ENCODE measurements at regions not wholly inside any gene's neighbourhood (a gene's known extent, or its start where the extent isn't known, plus 50 kb on each side); places are given as distances from the start of the nearest gene placed in this dataset.
A peak's percentile ranks its signal among the peaks of the same experiment; 100 is the strongest.

DNA sequence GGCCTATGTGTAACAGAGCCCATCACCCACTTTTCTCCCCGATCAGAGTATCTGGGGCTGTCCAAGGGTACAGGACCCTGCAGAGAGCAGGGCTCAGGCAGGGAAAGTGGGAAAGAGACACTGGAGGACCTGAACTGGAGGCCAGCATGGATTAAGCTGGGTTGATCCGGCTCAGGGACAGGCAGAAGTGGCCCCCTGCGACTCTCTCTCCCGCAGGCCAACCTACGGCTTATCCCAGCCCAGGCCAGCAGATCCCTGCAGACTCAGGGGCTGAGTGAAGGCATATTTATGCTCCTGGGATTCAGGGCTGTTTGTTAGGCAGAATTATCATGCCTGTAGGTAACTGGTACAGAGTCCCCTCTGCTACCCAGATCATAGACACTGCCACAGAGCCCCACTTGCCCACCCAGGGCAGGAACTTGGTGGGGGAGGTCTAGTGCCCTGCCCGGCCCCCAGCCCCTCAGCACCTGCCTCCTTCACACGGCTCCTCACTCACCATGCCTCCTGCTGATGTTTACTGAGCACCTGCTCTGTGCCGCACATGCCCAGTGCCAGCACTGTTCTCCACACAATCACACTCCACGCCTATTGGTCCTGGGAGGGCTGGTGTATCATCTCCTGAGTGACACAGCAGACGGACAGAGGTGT is 87.3 kb downstream of the ADRA2C start:
- peak in 1 of 3 donors; percentile 29 for DNase-seq
- intact Hi-C loops (cut with DNase I): no loop called here

DNA sequence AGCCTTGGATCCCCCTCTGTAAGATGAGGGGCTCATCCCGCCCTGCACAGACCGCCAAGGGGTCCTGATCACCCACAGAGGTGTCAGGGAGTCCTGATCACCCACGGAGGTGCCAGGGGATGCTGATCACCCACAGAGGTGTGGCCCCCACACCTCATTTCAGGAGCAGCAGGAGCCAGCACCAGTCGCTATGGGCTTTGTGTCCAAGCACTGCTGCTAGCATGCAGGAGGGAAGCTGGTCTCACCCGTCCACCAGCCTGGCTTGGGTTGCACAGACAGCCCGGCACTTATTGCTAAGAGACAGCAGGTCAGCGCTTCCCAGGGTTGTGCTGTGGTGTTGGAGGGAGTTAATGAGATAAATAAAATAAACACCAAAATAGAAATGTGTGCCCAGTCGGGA is 88.5 kb downstream of the ADRA2C start:
- no peaks in the 10 kb centered on the region for H3K9me3 ChIP-seq
- no peaks in the 10 kb centered on the region for H3K36me3 ChIP-seq
- H3K27ac ChIP-seq: no peak overlapping the region
- H3K27me3 ChIP-seq: no peaks in the 10 kb centered on the region
- intact Hi-C loops (cut with DNase I): no loop called here
- WGBS (ENCODE audit: insufficient coverage, low coverage, low lambda C conversion rate, missing lambda C conversion rate): 24% methylated on average over 3 of the region's 8 CpGs
- H3K4me1 ChIP-seq: no peaks in the 10 kb centered on the region
- DNase-seq (peak in 1 of 3 donors; percentile 40), ATAC-seq (no peak)
- H3K4me3 ChIP-seq: no peak overlapping the region
- TF ChIP-seq POLR2A (IDR thresholded peaks at IDR 0.05): no peak
- TF ChIP-seq, protein P1, sequence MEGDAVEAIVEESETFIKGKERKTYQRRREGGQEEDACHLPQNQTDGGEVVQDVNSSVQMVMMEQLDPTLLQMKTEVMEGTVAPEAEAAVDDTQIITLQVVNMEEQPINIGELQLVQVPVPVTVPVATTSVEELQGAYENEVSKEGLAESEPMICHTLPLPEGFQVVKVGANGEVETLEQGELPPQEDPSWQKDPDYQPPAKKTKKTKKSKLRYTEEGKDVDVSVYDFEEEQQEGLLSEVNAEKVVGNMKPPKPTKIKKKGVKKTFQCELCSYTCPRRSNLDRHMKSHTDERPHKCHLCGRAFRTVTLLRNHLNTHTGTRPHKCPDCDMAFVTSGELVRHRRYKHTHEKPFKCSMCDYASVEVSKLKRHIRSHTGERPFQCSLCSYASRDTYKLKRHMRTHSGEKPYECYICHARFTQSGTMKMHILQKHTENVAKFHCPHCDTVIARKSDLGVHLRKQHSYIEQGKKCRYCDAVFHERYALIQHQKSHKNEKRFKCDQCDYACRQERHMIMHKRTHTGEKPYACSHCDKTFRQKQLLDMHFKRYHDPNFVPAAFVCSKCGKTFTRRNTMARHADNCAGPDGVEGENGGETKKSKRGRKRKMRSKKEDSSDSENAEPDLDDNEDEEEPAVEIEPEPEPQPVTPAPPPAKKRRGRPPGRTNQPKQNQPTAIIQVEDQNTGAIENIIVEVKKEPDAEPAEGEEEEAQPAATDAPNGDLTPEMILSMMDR (IDR thresholded peaks at IDR 0.05): no peak

More for the DNA sequence above, 87.3 kb downstream of the ADRA2C start:
- H3K9me3 ChIP-seq: no peaks in the 10 kb centered on the region
- H3K4me3 ChIP-seq: no peak overlapping the region
- TF ChIP-seq, protein P1 (IDR thresholded peaks at IDR 0.05): no peak
- no peak for TF ChIP-seq POLR2A (IDR thresholded peaks at IDR 0.05)
- H3K4me1 ChIP-seq: no peaks in the 10 kb centered on the region
- 52% methylated on average over 9 of the region's 10 CpGs for WGBS (ENCODE audit: insufficient coverage, low coverage, low lambda C conversion rate, missing lambda C conversion rate)
- no peak overlapping the region for H3K27ac ChIP-seq
- H3K36me3 ChIP-seq: no peaks in the 10 kb centered on the region
- no peaks in the 10 kb centered on the region for H3K27me3 ChIP-seq
- ATAC-seq: no peak

DNA sequence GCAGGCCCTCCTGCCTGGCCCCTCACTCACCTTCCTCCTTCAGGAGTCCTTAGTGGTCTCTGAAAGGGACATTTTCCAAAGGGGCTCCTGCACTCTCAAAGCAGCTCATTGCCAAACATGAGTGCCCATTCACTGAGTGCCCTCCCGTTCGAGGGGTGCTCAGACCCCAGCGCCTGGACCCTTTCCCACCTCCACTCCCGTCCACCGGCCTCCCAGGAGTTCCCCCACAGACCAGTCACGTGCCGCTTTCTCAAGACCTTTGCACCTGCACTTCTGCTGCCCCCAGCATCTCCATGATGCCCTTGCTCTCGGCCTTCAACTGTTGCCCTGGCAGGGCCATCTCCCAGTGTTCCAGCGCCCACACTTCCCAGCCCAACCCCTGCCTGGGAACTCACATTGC is 89.5 kb downstream of the ADRA2C start:
- Histone ChIP-seq H3K4me1 (no peaks in the 10 kb centered on the region), H3K4me3 (no peak overlapping the region), H3K36me3 (no peaks in the 10 kb centered on the region), H3K9me3 (no peaks in the 10 kb centered on the region), H3K27me3 (no peaks in the 10 kb centered on the region), H3K27ac (no peak overlapping the region)
- DNase-seq (peak in 1 of 3 donors; percentile 31), ATAC-seq (no peak)
- 22% methylated on average over 5 of the region's 9 CpGs for WGBS (ENCODE audit: insufficient coverage, low coverage, low lambda C conversion rate, missing lambda C conversion rate)
- intact Hi-C loops (cut with DNase I): no loop called here
- TF ChIP-seq, protein P1 (IDR thresholded peaks at IDR 0.05): no peak
- no peak for TF ChIP-seq POLR2A (IDR thresholded peaks at IDR 0.05)

DNA sequence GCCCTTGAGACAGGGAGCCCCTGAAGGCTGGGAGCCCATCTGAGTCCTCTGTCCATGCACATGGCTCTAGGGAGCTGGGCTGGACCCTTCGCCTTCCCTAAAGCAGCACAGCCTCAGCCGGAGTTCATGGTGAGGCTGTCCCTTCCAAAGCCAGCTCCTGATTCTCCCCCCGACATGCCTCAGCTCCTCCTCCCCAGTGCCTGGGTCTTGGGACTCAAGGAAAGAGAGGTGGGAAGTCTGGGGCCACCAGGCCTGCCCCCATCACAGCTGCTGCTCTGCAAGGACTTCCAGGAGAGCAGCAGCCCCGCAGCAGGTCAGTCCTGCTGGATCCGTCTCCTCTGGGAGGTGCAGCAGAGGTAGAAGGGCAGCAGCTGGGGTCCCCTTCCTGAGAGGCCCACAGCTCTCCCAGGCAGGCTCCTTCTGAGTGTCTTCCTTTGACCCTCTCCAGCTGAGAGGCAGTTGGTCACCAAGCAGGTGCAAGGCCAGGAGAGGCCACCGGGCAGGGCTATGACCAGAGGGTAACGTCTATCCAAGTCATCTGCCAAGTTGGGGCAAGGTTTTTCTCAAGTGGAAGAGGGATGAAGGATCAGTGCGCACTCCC is 90.5 kb downstream of the ADRA2C start:
- TF ChIP-seq, protein P1 (IDR thresholded peaks at IDR 0.05): no peak
- TF ChIP-seq POLR2A (IDR thresholded peaks at IDR 0.05): no peak
- DNase-seq (peak in 1 of 3 donors; percentile 24), ATAC-seq (no peak)
- no peaks in the 10 kb centered on the region for H3K4me1 ChIP-seq
- no peaks in the 10 kb centered on the region for H3K27me3 ChIP-seq
- WGBS (ENCODE audit: insufficient coverage, low coverage, low lambda C conversion rate, missing lambda C conversion rate): 17% methylated on average over 1 of the region's 8 CpGs
- no peak overlapping the region for H3K4me3 ChIP-seq
- intact Hi-C loops (cut with DNase I): no loop called here
- H3K9me3 ChIP-seq: no peaks in the 10 kb centered on the region
- no peaks in the 10 kb centered on the region for H3K36me3 ChIP-seq
- no peak overlapping the region for H3K27ac ChIP-seq

All from right lobe of liver (tissue), 6 donors.